NB4 (cell line): ENCODE measurements at regions not wholly inside any gene's neighbourhood (a gene's known extent, or its start where the extent isn't known, plus 50 kb on each side); places are given as distances from the start of the nearest gene placed in this dataset.

Source experiments
- CTCF ChIP-seq: IDR thresholded peaks from one replicate; pipeline ENCODE4 v1.5.1; 2012; ENCODE audit warnings: low read depth, low read length
- MYC ChIP-seq: IDR thresholded peaks from 2 replicates; pipeline ENCODE4 v1.6.1; 2011; ENCODE audit warnings: low read depth, low read length
- POLR2A ChIP-seq: IDR thresholded peaks from 2 replicates; pipeline ENCODE4 v1.6.1; 2011; ENCODE audit warnings: mild to moderate bottlenecking; ENCODE audit not compliant: insufficient read length; ENCODE audit errors: extremely low read depth
- TF ChIP-seq, protein P1 (sequence below): IDR thresholded peaks from 2 replicates; pipeline ENCODE4 v1.6.1; 2011; ENCODE audit warnings: low read depth, low read length

- TF ChIP-seq POLR2A = no peak
- TF ChIP-seq CTCF = no peak
- TF ChIP-seq, protein P1, sequence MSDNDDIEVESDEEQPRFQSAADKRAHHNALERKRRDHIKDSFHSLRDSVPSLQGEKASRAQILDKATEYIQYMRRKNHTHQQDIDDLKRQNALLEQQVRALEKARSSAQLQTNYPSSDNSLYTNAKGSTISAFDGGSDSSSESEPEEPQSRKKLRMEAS = no peak
- no peak for TF ChIP-seq MYC
Measured at GRCh38 chr2:51866361-51866760, 834.4 kb upstream of the NRXN1 start.
